ENCODE measurements at regions not wholly inside any gene's neighbourhood (a gene's known extent, or its start where the extent isn't known, plus 50 kb on each side); places are given as distances from the start of the nearest gene placed in this dataset.

- TF ChIP-seq ZNF274 (IDR thresholded peaks at IDR 0.05; ENCODE audit: low read length), result no peak
- no peak for TF ChIP-seq ZNF274 (tag by site-specific recombination; IDR thresholded peaks at IDR 0.05; ENCODE audit: borderline replicate concordance)
- TF ChIP-seq ZNF416 (tag by site-specific recombination; IDR thresholded peaks at IDR 0.05), result no peak
- no peak for TF ChIP-seq ZBTB10 (tag by site-specific recombination; IDR thresholded peaks at IDR 0.05)
- no peak for TF ChIP-seq CTCF (tag by site-specific recombination; IDR thresholded peaks at IDR 0.05)
- no peak for TF ChIP-seq TSHZ1 (tag by site-specific recombination; IDR thresholded peaks at IDR 0.05; ENCODE audit: borderline replicate concordance)
- no peak for TF ChIP-seq INSM2 (tag by site-specific recombination; IDR thresholded peaks at IDR 0.05)
- no peak for TF ChIP-seq ZNF555 (tag by site-specific recombination; conservative IDR thresholded peaks at IDR 0.05)
- 0 out of 2 replicates have a peak, but pooled peaks have one; percentile 15 for TF ChIP-seq PRDM10 (tag by site-specific recombination; IDR thresholded peaks at IDR 0.05)
- no peak for TF ChIP-seq KLF10 (tag by site-specific recombination; IDR thresholded peaks at IDR 0.05)
- no peak for TF ChIP-seq ZNF423 (tag by site-specific recombination; IDR thresholded peaks at IDR 0.05)
- no peak for TF ChIP-seq ZNF521 (tag by site-specific recombination; IDR thresholded peaks at IDR 0.05)
- TF ChIP-seq ZSCAN18 (tag by site-specific recombination; IDR thresholded peaks at IDR 0.05), result no peak
Measured at GRCh38 chr10:29757551-29758297, 123.0 kb upstream of the SVIL start.
